ENCODE measurements at regions not wholly inside any gene's neighbourhood (a gene's known extent, or its start where the extent isn't known, plus 50 kb on each side); places are given as distances from the start of the nearest gene placed in this dataset.

- no peak for DNase-seq
These were observed 140.0 kb upstream of the UBE2E1 start for GRCh38 chr3:23665741-23666140.

- DNase-seq = no peak
These were observed 138.9 kb upstream of the UBE2E1 start for GRCh38 chr3:23666818-23667217.

DNA sequence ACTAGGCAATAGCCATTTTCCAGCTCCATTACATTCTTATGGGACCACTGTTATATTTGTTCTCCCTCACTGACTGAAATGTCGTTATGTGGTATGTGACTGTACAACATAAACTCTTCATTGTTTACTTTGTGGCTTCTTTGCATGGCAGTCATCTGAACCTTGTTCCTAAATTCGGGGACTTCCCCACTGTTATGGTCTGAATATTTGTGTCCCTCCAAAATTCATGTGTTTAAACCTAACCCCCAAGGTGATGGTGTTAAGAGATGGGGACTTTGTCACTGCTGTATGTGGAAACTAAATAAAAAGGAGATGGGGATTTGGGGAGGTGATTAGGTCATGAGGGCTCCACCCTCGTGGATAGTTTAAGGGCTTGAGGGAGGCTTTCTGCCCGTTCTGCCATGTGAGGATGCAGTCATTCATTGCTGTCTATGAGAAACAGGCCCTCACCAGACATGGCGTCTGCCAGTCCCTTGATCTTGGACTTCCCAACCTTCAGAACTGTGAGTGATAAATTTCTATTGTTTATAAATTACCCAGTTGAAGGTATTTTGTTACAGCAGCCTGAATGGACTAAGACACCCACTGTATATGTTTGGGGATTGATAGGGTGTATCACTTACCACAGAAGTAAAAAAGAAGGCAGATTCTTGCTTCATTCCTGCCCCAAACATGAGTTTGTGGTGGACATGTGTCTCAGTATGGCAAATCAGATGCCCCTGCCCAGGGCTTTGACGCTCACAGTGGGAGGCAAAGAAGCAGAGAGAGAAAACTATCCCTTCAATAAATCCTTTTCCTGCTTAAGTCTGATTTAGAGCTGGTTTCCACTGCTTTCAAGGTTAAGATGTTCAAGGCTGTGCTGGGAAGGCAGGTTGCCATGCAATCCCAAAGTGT is 138.0 kb upstream of the UBE2E1 start:
- DNase-seq = no peak

GRCh38 chr3:23668430-23668904 is 137.3 kb upstream of the UBE2E1 start:
- no peak for DNase-seq

GRCh38 chr3:23669541-23670255 is 136.1 kb upstream of the UBE2E1 start:
- no peak for DNase-seq

DNA sequence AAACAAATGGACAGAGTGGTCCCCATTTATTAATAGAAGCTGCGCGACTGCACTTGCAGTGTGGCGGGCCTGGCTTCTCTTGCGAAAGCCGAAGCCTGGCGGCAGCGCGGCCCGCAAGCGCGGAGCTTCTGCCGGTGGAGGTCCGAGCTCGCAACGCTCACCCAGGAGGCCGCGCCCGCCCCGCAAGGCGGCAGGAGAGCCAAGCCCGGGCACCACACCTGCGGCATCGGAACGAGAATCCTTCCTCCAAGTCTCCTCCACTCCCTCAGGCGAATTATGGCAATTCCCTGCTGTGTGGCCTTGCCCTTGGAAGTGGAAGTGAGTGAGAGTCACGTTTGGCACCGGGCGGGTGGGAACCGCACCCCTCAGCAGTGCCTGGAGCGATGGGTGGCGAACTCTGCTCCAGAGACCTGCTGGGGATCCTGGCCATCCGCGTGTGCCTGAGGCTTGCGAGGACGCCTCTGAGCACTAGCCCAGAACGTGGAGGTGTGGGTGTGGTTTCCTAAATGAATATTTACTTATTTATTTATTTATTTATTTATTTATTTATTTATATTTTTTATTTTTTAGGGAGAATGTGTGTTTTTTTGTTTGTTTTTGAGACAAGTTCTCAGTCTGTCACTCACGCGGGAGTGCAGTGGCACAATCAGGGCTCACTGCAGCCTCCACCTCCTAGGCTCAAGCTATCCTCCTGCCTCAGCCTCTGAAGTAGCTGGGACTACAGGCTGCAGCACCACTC is 133.7 kb upstream of the UBE2E1 start:
- no peak for DNase-seq

DNA sequence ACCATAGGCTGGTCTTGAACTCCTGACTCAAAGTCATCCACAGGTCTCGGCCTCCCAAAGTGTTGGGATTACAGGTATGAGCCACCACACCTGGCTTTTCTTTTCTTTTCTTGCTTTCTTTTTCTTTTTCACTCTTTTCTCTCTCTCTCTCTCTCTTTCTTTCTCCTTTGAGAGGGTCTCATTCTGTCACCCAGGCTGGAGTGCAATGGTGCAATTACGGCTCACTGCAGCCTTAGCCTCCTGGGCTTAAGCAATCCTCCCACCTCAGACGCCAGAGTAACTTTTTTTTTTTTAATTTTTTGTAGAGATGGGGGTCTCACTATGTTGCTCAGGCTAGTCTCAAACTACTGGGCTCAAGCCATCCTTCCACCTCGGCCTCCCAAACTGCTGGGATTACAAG is 133.1 kb upstream of the UBE2E1 start:
- no peak for DNase-seq

DNA sequence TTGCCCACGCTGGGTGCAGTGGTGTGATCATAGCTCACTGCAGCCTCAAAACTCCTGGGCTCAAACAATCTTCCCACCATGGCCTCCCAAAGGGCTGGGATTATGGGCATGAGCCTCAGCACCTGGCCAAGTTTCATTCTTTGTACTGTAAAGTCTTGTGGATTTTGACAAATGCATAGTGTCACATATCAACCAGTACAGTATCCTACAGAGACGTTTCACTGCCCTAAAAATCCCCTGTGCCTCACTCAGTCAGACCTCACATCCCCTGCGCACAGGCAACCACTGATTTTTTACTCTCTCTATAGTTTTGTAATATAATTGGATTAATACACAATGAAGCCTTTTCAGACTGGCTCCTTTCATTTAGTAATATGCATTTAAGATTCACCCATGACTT is 130.7 kb upstream of the UBE2E1 start:
- no peak for DNase-seq

GRCh38 chr3:23676093-23676492 is 129.7 kb upstream of the UBE2E1 start:
- DNase-seq = no peak

- DNase-seq = no peak
These were observed 123.1 kb upstream of the UBE2E1 start for GRCh38 chr3:23682646-23683045.

GRCh38 chr3:23685541-23686258 is 120.1 kb upstream of the UBE2E1 start:
- no peak for DNase-seq

DNA sequence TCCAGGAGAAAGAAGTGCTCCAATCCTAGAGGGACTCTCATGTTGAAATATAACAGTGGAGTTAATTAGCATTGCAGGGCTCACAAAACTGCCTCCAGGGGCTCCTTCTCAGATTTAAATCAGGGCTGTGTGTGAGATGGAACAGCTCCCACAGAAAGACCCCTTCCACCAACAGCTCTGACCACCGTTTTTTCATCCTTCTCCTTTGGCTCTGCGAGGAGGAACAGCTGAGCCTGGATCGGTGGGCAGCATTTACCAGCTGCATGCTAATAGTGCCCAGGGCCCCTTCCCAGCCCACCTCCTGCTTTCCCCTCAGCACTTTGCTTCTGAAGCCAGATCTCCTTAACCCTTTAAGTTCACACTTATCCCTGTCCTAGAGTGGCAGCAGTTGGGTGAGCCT is 119.2 kb upstream of the UBE2E1 start:
- DNase-seq = no peak

DNA sequence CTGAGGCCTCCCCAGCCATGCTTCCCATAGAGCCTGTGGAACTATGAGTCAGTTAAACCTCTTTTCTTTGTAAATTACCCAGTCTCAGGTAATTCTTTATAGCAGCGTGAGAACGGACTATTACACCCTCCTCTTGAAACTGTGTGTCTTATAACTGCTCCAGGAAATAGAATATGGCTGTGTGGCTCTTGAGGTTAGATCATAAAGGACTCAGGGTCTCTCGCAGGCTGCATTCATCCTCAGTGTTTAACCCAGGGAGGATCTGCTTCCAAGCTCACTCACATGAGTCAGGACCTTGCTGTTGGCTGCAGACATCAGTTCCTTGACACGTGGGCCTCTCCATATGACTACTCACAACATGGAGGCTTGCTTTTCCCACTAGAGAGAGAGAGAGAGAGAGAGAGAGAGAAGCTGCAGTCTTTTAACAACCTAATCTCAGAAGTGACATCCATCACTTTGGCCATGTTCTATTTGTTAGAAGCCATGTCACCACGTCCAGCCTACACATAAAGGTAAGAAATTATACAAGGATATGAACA is 114.3 kb upstream of the UBE2E1 start:
- no peak for DNase-seq

DNA sequence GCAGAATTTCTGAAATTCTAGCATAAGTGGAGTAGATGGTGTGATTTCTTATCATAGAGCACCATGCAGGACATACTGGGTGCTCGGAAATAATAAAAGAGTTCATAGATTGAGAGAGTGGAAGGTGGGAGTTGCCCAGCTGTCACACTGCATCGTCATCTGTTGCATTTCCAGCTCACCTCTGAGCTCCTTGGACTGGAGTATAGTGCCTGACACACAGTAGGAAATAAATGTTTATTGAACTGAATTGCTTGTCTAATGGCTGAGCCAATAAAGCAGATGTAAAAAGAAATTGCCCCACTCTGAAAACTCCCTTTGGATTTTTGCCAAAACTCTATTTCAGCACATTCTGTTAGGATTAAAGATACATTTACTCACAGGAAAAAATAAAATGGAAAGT is 108.9 kb upstream of the UBE2E1 start:
- DNase-seq = peak; percentile 54

- DNase-seq = peak; percentile 39
These were observed 108.3 kb upstream of the UBE2E1 start for GRCh38 chr3:23697416-23697815.

GRCh38 chr3:23698652-23699313 is 107.0 kb upstream of the UBE2E1 start:
- DNase-seq = no peak

GRCh38 chr3:23700616-23701015 is 105.1 kb upstream of the UBE2E1 start:
- no peak for DNase-seq

DNA sequence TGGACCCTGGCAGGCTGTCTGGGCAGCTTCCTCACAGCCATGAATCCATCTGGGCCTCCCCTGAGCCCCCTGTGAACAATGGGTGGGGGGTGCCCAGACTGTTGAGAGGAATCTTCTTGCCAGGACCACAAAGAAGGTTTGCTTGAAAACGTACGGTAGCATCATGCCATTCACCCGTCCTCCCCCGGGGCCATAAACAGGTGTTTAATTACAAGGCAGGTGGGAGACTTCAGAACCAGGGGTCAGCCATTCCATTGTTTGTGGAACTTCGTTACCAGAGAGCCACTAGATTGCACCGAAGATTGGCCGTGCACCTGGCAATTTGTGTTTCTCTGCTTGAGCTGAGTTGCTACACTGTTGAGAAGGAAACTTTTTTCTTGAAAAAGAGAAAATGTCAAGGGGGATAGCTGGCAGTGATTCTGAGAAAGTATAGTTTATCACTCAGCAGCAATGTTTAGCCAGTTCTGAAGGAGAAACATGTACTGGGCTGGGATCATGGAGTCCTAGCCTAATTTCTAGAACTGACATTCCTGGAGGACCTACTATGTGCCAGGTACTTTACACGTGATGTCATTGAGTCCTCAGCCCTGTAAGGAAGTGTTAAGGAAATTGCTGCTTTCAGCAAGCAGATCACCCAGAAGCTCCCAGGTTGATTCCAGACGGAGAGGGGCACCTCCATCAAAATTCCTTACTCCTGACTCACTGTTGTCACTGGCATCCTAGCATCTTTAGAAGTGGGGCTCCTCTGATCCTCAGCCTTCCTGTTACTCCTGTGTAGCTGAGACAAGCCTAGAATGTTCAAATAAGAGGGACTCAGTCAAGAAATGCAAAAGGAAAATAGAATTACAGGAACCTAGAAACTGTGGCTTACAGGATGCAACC is 103.8 kb upstream of the UBE2E1 start:
- peak; percentile 63 for DNase-seq

GRCh38 chr3:23704298-23704697 is 101.5 kb upstream of the UBE2E1 start:
- DNase-seq = no peak

- no peak for DNase-seq
These were observed 99.6 kb upstream of the UBE2E1 start for GRCh38 chr3:23706111-23706510.

GRCh38 chr3:23709987-23710386 is 95.8 kb upstream of the UBE2E1 start:
- no peak for DNase-seq

All from NCI-H748 treated with DMSO at 0.1 percent for 48 hours (cell line).